PC-9 (cell line): ENCODE measurements at regions not wholly inside any gene's neighbourhood (a gene's known extent, or its start where the extent isn't known, plus 50 kb on each side); places are given as distances from the start of the nearest gene placed in this dataset.

ENCODE experiments used
- CTCF ChIP-seq: fragments of 200-600 bp; sonication (generic); conservative IDR thresholded peaks from 2 replicates; pipeline ENCODE4 v1.6.1; 2017; ENCODE audit warnings: mixed run types, antibody characterized with exemption, mild to moderate bottlenecking, moderate library complexity
- EZH2 ChIP-seq: fragments of 200-600 bp; sonication (generic); IDR thresholded peaks from 2 replicates; pipeline ENCODE4 v1.8.0; 2017; ENCODE audit warnings: antibody characterized with exemption, low read depth

- no peak for TF ChIP-seq CTCF
- TF ChIP-seq EZH2 = no peak
Measured at GRCh38 chr21:19523061-19523460, 1119.5 kb upstream of the TMPRSS15 start.
